Endothelial cell of umbilical vein (primary cell): ENCODE measurements at regions not wholly inside any gene's neighbourhood (a gene's known extent, or its start where the extent isn't known, plus 50 kb on each side); places are given as distances from the start of the nearest gene placed in this dataset.

Experiments used
- BruUV-seq: library from RNA; stranded (reverse); fragments of 400-500 nt; replicated peaks from 2 replicates; lab custom pipeline; 2021; lab: Mats Ljungman, UMichigan
- CTCF ChIA-PET: fragments of 300-600, 350-600 bp; sonication (Branson Sonifier 250); formaldehyde crosslinking; loops from one replicate; lab custom pipeline; 2021; ENCODE audit warnings: antibody characterized with exemption, inconsistent platforms; lab: Charles Lee
- POLR2A ChIA-PET: fragments of 300-600, 350-600 bp; sonication (Branson Sonifier 250); formaldehyde crosslinking; loops from one replicate; lab custom pipeline; 2021; ENCODE audit warnings: antibody characterized with exemption, inconsistent platforms; lab: Charles Lee
- DNase-seq: peaks from one replicate; pipeline ENCODE4 v3.0.0-alpha.2; 2011; ENCODE audit warnings: low read depth, low spot score
- FAIRE-seq: peaks from 2 replicates; lab custom pipeline; 2011; peaks lifted over from hg19 to GRCh38; lab: Jason Lieb, UNC
- H2AFZ ChIP-seq: 2 replicates; pipeline ENCODE4 v1.6.0; 2012; ENCODE audit warnings: low read depth, low read length, control low read depth, inconsistent platforms
- H3K27ac ChIP-seq: 2 replicates; pipeline ENCODE4 v1.5.1; 2011; ENCODE audit warnings: low read depth, mild to moderate bottlenecking, control low read depth, low read length, moderate library complexity; ENCODE audit not compliant: insufficient read depth
- H3K27me3 ChIP-seq, 2 experiments: 2 replicates each; pipeline versions ENCODE4 v1.6.0 to v1.6.1; 2011; ENCODE audit warnings: low read length in 2 of 2, mixed read lengths in 1 of 2; ENCODE audit not compliant: control insufficient read depth in 2 of 2, insufficient read depth in 2 of 2
- H3K36me3 ChIP-seq, 2 experiments: 2 replicates in 1 of 2; 3 replicates in 1 of 2; pipeline ENCODE4 v1.5.1; 2011; ENCODE audit warnings: low read length in 2 of 2, mild to moderate bottlenecking in 1 of 2, moderate library complexity in 1 of 2; ENCODE audit not compliant: control insufficient read depth in 2 of 2, insufficient read depth in 2 of 2; ENCODE audit errors: extremely low read depth in 1 of 2
- H3K4me1 ChIP-seq: 3 replicates; pipeline ENCODE4 v1.5.1; 2011; ENCODE audit warnings: mild to moderate bottlenecking, low read length; ENCODE audit not compliant: control insufficient read depth, insufficient read depth; ENCODE audit errors: extremely low read depth
- H3K4me2 ChIP-seq: 2 replicates; pipeline ENCODE4 v1.6.1; 2011; ENCODE audit warnings: low read length, control low read depth, mixed read lengths; ENCODE audit not compliant: insufficient read depth
- H3K4me3 ChIP-seq, 3 experiments: fragments of 200-600 bp in 1 of 3; sonication (generic), shearing (Covaris generic) in 1 of 3; replicated peaks in 1 of 3; 2 replicates each; pipeline ENCODE4 v1.5.1; 2011 to 2016; ENCODE audit warnings: control low read depth in 3 of 3, low read length in 3 of 3, mild to moderate bottlenecking in 2 of 3, inconsistent platforms in 1 of 3, low read depth in 1 of 3, moderate library complexity in 1 of 3; ENCODE audit not compliant: insufficient read depth in 1 of 3
- H3K79me2 ChIP-seq: 2 replicates; pipeline ENCODE4 v1.6.0; 2012; ENCODE audit warnings: low read length, inconsistent platforms; ENCODE audit not compliant: control insufficient read depth, insufficient read depth
- H3K9ac ChIP-seq: replicated peaks from 2 replicates; pipeline ENCODE3; 2011; ENCODE audit warnings: low read length, control low read depth; ENCODE audit not compliant: insufficient read depth; ENCODE audit errors: extremely low read depth
- H3K9me1 ChIP-seq: replicated peaks from 3 replicates; pipeline ENCODE4 v1.6.0; 2011; ENCODE audit warnings: mild to moderate bottlenecking, low read length; ENCODE audit not compliant: control insufficient read depth, insufficient read depth; ENCODE audit errors: extremely low read depth
- H3K9me3 ChIP-seq: replicated peaks from 2 replicates; pipeline ENCODE4 v1.5.1; 2012; ENCODE audit warnings: low read length, inconsistent platforms; ENCODE audit not compliant: control insufficient read depth, insufficient read depth
- H4K20me1 ChIP-seq: replicated peaks from 2 replicates; pipeline ENCODE3; 2011; ENCODE audit warnings: mild to moderate bottlenecking, low read length; ENCODE audit not compliant: control insufficient read depth, insufficient read depth; ENCODE audit errors: extremely low read depth
- EZH2 ChIP-seq: IDR thresholded peaks from 2 replicates; pipeline ENCODE4 v1.6.1; 2012; ENCODE audit warnings: borderline replicate concordance, low read depth, mild to moderate bottlenecking, moderate library complexity, low read length, inconsistent platforms; ENCODE audit not compliant: severe bottlenecking
- FOS ChIP-seq: IDR thresholded peaks from 2 replicates; pipeline ENCODE4 v1.6.1; 2011; ENCODE audit warnings: mild to moderate bottlenecking, low read length, moderate library complexity, borderline replicate concordance; ENCODE audit not compliant: insufficient read depth
- GATA2 ChIP-seq: IDR thresholded peaks from 2 replicates; pipeline ENCODE4 v1.7.0; 2011; ENCODE audit warnings: low read depth, mild to moderate bottlenecking, moderate library complexity, mixed read lengths, low read length; ENCODE audit not compliant: insufficient read length, insufficient read depth
- JUN ChIP-seq: IDR thresholded peaks from 2 replicates; pipeline ENCODE4 v1.6.1; 2011; ENCODE audit warnings: borderline replicate concordance, low read depth; ENCODE audit not compliant: insufficient read length, insufficient read depth
- MAX ChIP-seq: IDR thresholded peaks from 2 replicates; pipeline ENCODE4 v1.6.1; 2011; ENCODE audit not compliant: insufficient read depth, insufficient read length
- MYC ChIP-seq: IDR thresholded peaks from one replicate; pipeline ENCODE4 v1.6.1; 2011; ENCODE audit warnings: mild to moderate bottlenecking, low read depth, low read length
- POLR2A ChIP-seq: IDR thresholded peaks from 2 replicates; pipeline ENCODE4 v1.6.1; 2012; ENCODE audit warnings: low read depth, mild to moderate bottlenecking, control low read depth, low read length
- POLR2AphosphoS5 ChIP-seq: IDR thresholded peaks from 2 replicates; pipeline ENCODE4 v1.6.1; 2012; ENCODE audit warnings: low read depth, mild to moderate bottlenecking, control low read depth, low read length, moderate library complexity; ENCODE audit not compliant: insufficient read depth
- dilution Hi-C: fragments of 300-500 bp; cut with MboI; formaldehyde crosslinking; loops from one replicate; pipeline ENCODE4 v1.15.0; 2019; ENCODE audit warnings: low sequenced_read_pairs; ENCODE audit not compliant: extremely low pct_ligation_motif_present
- intact Hi-C: fragments of 100-400 bp; cut with micrococcal nuclease; formaldehyde crosslinking; loops from one replicate; pipeline ENCODE4 v1.10.0; 2022
- TF ChIP-seq, protein P1 (sequence below), 2 donors: IDR thresholded peaks; 1 replicate in 1 of 2; 2 replicates in 1 of 2; pipeline ENCODE4 v1.5.1; 2011; ENCODE audit warnings: low read length in 2 of 2, mild to moderate bottlenecking in 2 of 2, moderate library complexity in 2 of 2, control low read depth in 1 of 2, inconsistent platforms in 1 of 2, low read depth in 1 of 2; ENCODE audit not compliant: insufficient read depth in 1 of 2; ENCODE audit errors: extremely low read depth in 1 of 2

GRCh38 chr18:44298566-44298965 lies 382.1 kb upstream of the SETBP1 start:
- no TSS peak for BruUV-seq
- H3K27me3 ChIP-seq, result no peaks in the 10 kb centered on the region
- FAIRE-seq, result no peak

More at GRCh38 chr18:44298566-44298965, 382.1 kb upstream of the SETBP1 start:
- Histone ChIP-seq H3K27ac (no peak overlapping the region), H3K9me1 (no peaks in the 10 kb centered on the region), H3K4me2 (no peak overlapping the region), H4K20me1 (no peaks in the 10 kb centered on the region), H3K4me3 (no peak overlapping the region), H3K79me2 (no peaks in the 10 kb centered on the region), H3K4me1 (no peaks in the 10 kb centered on the region), H3K9ac (no peak overlapping the region), H2AFZ (no peak overlapping the region), H3K9me3 (no peaks in the 10 kb centered on the region), H3K36me3 (no peaks in the 10 kb centered on the region)
- ChIA-PET POLR2A (no interaction called here), CTCF (no interaction called here)
- TF ChIP-seq JUN, result no peak
- TF ChIP-seq, protein P1, sequence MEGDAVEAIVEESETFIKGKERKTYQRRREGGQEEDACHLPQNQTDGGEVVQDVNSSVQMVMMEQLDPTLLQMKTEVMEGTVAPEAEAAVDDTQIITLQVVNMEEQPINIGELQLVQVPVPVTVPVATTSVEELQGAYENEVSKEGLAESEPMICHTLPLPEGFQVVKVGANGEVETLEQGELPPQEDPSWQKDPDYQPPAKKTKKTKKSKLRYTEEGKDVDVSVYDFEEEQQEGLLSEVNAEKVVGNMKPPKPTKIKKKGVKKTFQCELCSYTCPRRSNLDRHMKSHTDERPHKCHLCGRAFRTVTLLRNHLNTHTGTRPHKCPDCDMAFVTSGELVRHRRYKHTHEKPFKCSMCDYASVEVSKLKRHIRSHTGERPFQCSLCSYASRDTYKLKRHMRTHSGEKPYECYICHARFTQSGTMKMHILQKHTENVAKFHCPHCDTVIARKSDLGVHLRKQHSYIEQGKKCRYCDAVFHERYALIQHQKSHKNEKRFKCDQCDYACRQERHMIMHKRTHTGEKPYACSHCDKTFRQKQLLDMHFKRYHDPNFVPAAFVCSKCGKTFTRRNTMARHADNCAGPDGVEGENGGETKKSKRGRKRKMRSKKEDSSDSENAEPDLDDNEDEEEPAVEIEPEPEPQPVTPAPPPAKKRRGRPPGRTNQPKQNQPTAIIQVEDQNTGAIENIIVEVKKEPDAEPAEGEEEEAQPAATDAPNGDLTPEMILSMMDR (IDR thresholded peaks at IDR 0.05; ENCODE audit: extremely low read depth in 1 of 2, insufficient read depth in 1 of 2, low read depth in 1 of 2, low read length in 2 of 2), result no peak
- TF ChIP-seq MYC, result no peak
- TF ChIP-seq FOS, result no peak
- no peak for TF ChIP-seq EZH2
- TF ChIP-seq MAX, result no peak
- TF ChIP-seq GATA2, result no peak
- TF ChIP-seq POLR2A, result no peak
- TF ChIP-seq POLR2AphosphoS5, result no peak
- dilution Hi-C loops (no loop called here), intact Hi-C loops (no loop called here)
- no peak for DNase-seq
